ENCODE measurements at regions not wholly inside any gene's neighbourhood (a gene's known extent, or its start where the extent isn't known, plus 50 kb on each side); places are given as distances from the start of the nearest gene placed in this dataset.

- Histone ChIP-seq H3K27me3 (no peaks in the 10 kb centered on the region), H3K4me3 (replicated peaks in 1 of 3) (no peak overlapping the region), H3K36me3 (no peaks in the 10 kb centered on the region), H3K4me1 (peaks cover 0 to 7% of the 10 kb centered on the region in 2 donors), H3K9me3 (no peaks in the 10 kb centered on the region), H3K27ac (no peak overlapping the region)
- intact Hi-C loops (cut with DNase I), result loop anchor here (2.0 kb wide), 1 partner anchor 169 kb away; no protein-coding TSS in a partner anchor
- peak; percentile 27 to 43 for DNase-seq
- 78% methylated on average over 7 of the region's 7 CpGs for whole genome bisulfite sequencing, 2 donors
- TF ChIP-seq CTCF (IDR thresholded peaks at IDR 0.05), result no peak
- TF ChIP-seq POLR2A (IDR thresholded peaks at IDR 0.05), result no peak
These were observed 257.7 kb upstream of the NFE2L3 start for GRCh38 chr7:25894002-25894901.

GRCh38 chr7:25894902-25895791, 256.9 kb upstream of the NFE2L3 start:
- 22% methylated on average over 30 of the region's 30 CpGs for WGBS, 2 donors
- Histone ChIP-seq H3K27me3 (no peaks in the 10 kb centered on the region), H3K36me3 (no peaks in the 10 kb centered on the region), H3K4me1 (peaks cover 0 to 7% of the 10 kb centered on the region in 2 donors), H3K4me3 (replicated peaks in 1 of 3) (no peak overlapping the region), H3K27ac (no peak overlapping the region), H3K9me3 (no peaks in the 10 kb centered on the region)
- TF ChIP-seq POLR2A (IDR thresholded peaks at IDR 0.05) (no peak), CTCF (IDR thresholded peaks at IDR 0.05) (peak; percentile 26 to 77 (median 50))
- DNase-seq, result peak; percentile 49 to 62
- intact Hi-C loops (cut with DNase I), result loop anchor here (2.0 kb wide), 1 partner anchor 168 kb away; no protein-coding TSS in a partner anchor

- Histone ChIP-seq H3K4me3 (replicated peaks in 1 of 3) (no peak overlapping the region), H3K9me3 (no peaks in the 10 kb centered on the region), H3K4me1 (peaks cover 0 to 7% of the 10 kb centered on the region in 2 donors), H3K27me3 (no peaks in the 10 kb centered on the region), H3K36me3 (no peaks in the 10 kb centered on the region), H3K27ac (no peak overlapping the region)
- no peak for DNase-seq
- WGBS, 2 donors, result 49 to 52% methylated on average over 6 of the region's 6 CpGs
- no peak for TF ChIP-seq POLR2A (IDR thresholded peaks at IDR 0.05)
- TF ChIP-seq CTCF (IDR thresholded peaks at IDR 0.05), result no peak
- intact Hi-C loops (cut with DNase I), result loop anchor here (2.0 kb wide), 1 partner anchor 167 kb away; no protein-coding TSS in a partner anchor
These were observed 256.2 kb upstream of the NFE2L3 start for GRCh38 chr7:25895792-25896171.

- H3K36me3 ChIP-seq, result no peaks in the 10 kb centered on the region
- intact Hi-C loops (cut with DNase I), result no loop called here
- H3K27me3 ChIP-seq, result no peaks in the 10 kb centered on the region
- no peak overlapping the region for H3K4me3 ChIP-seq (replicated peaks in 1 of 3)
- TF ChIP-seq POLR2A (IDR thresholded peaks at IDR 0.05) (no peak), CTCF (IDR thresholded peaks at IDR 0.05) (no peak)
- no peaks in the 10 kb centered on the region for H3K9me3 ChIP-seq
- DNase-seq, result no peak
- WGBS, 2 donors, result 67 to 83% methylated on average over 8 of the region's 8 CpGs
- H3K27ac ChIP-seq, result no peak overlapping the region
- H3K4me1 ChIP-seq, result peaks cover 0 to 7% of the 10 kb centered on the region in 2 donors
These were observed 254.7 kb upstream of the NFE2L3 start for GRCh38 chr7:25897261-25897782.
